ENCODE measurements at regions not wholly inside any gene's neighbourhood (a gene's known extent, or its start where the extent isn't known, plus 50 kb on each side); places are given as distances from the start of the nearest gene placed in this dataset.

GRCh38 chr7:86970547-86970946, 88.9 kb downstream of the ELAPOR2 start:
- Histone ChIP-seq H3K4me1 (peaks cover 0 to 33% (median 0%) of the 10 kb centered on the region in 9 donors), H3K36me3 (no peaks in the 10 kb centered on the region), H3K9me3 (no peaks in the 10 kb centered on the region), H3K27ac (no peak overlapping the region), H3K27me3 (no peaks in the 10 kb centered on the region), H3K4me3 (no peak overlapping the region)
- ATAC-seq, result no peak
- intact Hi-C loops (cut with DNase I), result no loop called here
- TF ChIP-seq CTCF (IDR thresholded peaks at IDR 0.05), result no peak
- 85 to 86% methylated on average over 1 of the region's 1 CpG for WGBS, 2 donors
- DNase-seq, result no peak

- H3K27me3 ChIP-seq, result no peaks in the 10 kb centered on the region
- DNase-seq (no peak), ATAC-seq (no peak)
- intact Hi-C loops (cut with DNase I), result no loop called here
- H3K36me3 ChIP-seq, result no peaks in the 10 kb centered on the region
- 60 to 64% methylated on average over 1 of the region's 1 CpG for WGBS, 2 donors
- H3K4me1 ChIP-seq, result peaks cover 0 to 31% (median 0%) of the 10 kb centered on the region in 9 donors
- H3K9me3 ChIP-seq, result no peaks in the 10 kb centered on the region
- H3K4me3 ChIP-seq, result no peak overlapping the region
- H3K27ac ChIP-seq, result no peak overlapping the region
- TF ChIP-seq CTCF (IDR thresholded peaks at IDR 0.05), result no peak
Observed at GRCh38 chr7:86969865-86970264, 89.6 kb downstream of the ELAPOR2 start.

- ATAC-seq (no peak), DNase-seq (no peak)
- no peak for TF ChIP-seq CTCF (IDR thresholded peaks at IDR 0.05)
- H3K9me3 ChIP-seq, result no peaks in the 10 kb centered on the region
- no peak overlapping the region for H3K4me3 ChIP-seq
- H3K27me3 ChIP-seq, result no peaks in the 10 kb centered on the region
- intact Hi-C loops (cut with DNase I), result no loop called here
- H3K36me3 ChIP-seq, result no peaks in the 10 kb centered on the region
- H3K27ac ChIP-seq, result no peak overlapping the region
- peaks cover 0 to 31% (median 0%) of the 10 kb centered on the region in 9 donors for H3K4me1 ChIP-seq
Observed at GRCh38 chr7:86968618-86969017, 90.8 kb downstream of the ELAPOR2 start.

GRCh38 chr7:86966916-86967315, 92.5 kb downstream of the ELAPOR2 start:
- no peak for TF ChIP-seq CTCF (IDR thresholded peaks at IDR 0.05)
- H3K9me3 ChIP-seq, result no peaks in the 10 kb centered on the region
- no peak for ATAC-seq
- DNase-seq, result no peak
- 86 to 96% methylated on average over 2 of the region's 2 CpGs for WGBS, 2 donors
- no peaks in the 10 kb centered on the region for H3K36me3 ChIP-seq
- peaks cover 0 to 25% (median 0%) of the 10 kb centered on the region in 9 donors for H3K4me1 ChIP-seq
- intact Hi-C loops (cut with DNase I), result no loop called here
- H3K4me3 ChIP-seq, result no peak overlapping the region
- H3K27me3 ChIP-seq, result no peaks in the 10 kb centered on the region
- no peak overlapping the region for H3K27ac ChIP-seq

GRCh38 chr7:86965727-86966120, 93.7 kb downstream of the ELAPOR2 start:
- intact Hi-C loops (cut with DNase I), result no loop called here
- TF ChIP-seq CTCF (IDR thresholded peaks at IDR 0.05), result no peak
- 84 to 86% methylated on average over 2 of the region's 2 CpGs for WGBS, 2 donors

More at GRCh38 chr7:86965727-86966120, 93.7 kb downstream of the ELAPOR2 start:
- Histone ChIP-seq H3K27ac (no peak overlapping the region), H3K36me3 (no peaks in the 10 kb centered on the region), H3K4me1 (peaks cover 0 to 23% (median 0%) of the 10 kb centered on the region in 9 donors), H3K9me3 (no peaks in the 10 kb centered on the region), H3K4me3 (no peak overlapping the region), H3K27me3 (no peaks in the 10 kb centered on the region)
- no peak for DNase-seq
- no peak for ATAC-seq

Measured in heart right ventricle (tissue), 16 donors.